Fibroblast of lung (primary cell): ENCODE measurements at regions not wholly inside any gene's neighbourhood (a gene's known extent, or its start where the extent isn't known, plus 50 kb on each side); places are given as distances from the start of the nearest gene placed in this dataset.

Source experiments
- EZH2 ChIP-seq: IDR thresholded peaks from 2 replicates; pipeline ENCODE4 v1.5.1; 2012; ENCODE audit warnings: low read length, control low read depth, mild to moderate bottlenecking; ENCODE audit errors: missing control alignments
- TF ChIP-seq, protein P1 (sequence below), 2 donors: IDR thresholded peaks in 1 of 2; conservative IDR thresholded peaks in 1 of 2; 1 replicate in 1 of 2; 2 replicates in 1 of 2; pipeline ENCODE4 v1.5.1; 2011 to 2012; ENCODE audit warnings: low read length in 2 of 2, control low read depth in 1 of 2, inconsistent platforms in 1 of 2, low read depth in 1 of 2, mild to moderate bottlenecking in 1 of 2

DNA sequence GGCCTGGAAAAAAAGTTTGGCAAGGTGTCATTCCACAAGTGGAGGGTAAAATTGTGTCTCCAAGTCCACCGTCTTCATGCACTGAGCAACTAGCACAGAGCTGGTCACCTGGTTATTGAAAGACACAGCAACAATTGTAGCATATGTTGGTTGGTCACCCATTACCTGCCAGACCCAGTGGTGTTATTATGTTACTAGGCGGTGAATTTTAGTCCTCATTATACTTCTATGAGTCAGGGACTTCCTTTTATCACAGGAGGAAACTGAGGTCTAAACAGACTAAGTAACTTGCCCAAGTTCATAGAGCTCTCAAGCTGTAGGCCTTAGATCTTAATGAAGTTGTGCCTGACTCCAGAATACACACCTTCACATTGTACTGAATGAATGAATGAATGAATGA lies 94.9 kb upstream of the VANGL1 start:
- no peak for TF ChIP-seq EZH2
- TF ChIP-seq, protein P1, sequence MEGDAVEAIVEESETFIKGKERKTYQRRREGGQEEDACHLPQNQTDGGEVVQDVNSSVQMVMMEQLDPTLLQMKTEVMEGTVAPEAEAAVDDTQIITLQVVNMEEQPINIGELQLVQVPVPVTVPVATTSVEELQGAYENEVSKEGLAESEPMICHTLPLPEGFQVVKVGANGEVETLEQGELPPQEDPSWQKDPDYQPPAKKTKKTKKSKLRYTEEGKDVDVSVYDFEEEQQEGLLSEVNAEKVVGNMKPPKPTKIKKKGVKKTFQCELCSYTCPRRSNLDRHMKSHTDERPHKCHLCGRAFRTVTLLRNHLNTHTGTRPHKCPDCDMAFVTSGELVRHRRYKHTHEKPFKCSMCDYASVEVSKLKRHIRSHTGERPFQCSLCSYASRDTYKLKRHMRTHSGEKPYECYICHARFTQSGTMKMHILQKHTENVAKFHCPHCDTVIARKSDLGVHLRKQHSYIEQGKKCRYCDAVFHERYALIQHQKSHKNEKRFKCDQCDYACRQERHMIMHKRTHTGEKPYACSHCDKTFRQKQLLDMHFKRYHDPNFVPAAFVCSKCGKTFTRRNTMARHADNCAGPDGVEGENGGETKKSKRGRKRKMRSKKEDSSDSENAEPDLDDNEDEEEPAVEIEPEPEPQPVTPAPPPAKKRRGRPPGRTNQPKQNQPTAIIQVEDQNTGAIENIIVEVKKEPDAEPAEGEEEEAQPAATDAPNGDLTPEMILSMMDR (conservative IDR thresholded peaks at IDR 0.05 in 1 of 2, IDR thresholded peaks at IDR 0.05 in 1 of 2; ENCODE audit: low read depth in 1 of 2, low read length in 2 of 2), result no peak
